Endothelial cell of umbilical vein (primary cell): ENCODE measurements at regions not wholly inside any gene's neighbourhood (a gene's known extent, or its start where the extent isn't known, plus 50 kb on each side); places are given as distances from the start of the nearest gene placed in this dataset.
A peak's percentile ranks its signal among the peaks of the same experiment; 100 is the strongest.

ENCODE experiments used
- BruUV-seq: library from RNA; stranded (reverse); fragments of 400-500 nt; replicated peaks from 2 replicates; lab custom pipeline; 2021; lab: Mats Ljungman, UMichigan
- CTCF ChIA-PET: fragments of 300-600, 350-600 bp; sonication (Branson Sonifier 250); formaldehyde crosslinking; loops from one replicate; lab custom pipeline; 2021; ENCODE audit warnings: antibody characterized with exemption, inconsistent platforms; lab: Charles Lee
- POLR2A ChIA-PET: fragments of 300-600, 350-600 bp; sonication (Branson Sonifier 250); formaldehyde crosslinking; loops from one replicate; lab custom pipeline; 2021; ENCODE audit warnings: antibody characterized with exemption, inconsistent platforms; lab: Charles Lee
- DNase-seq: peaks from one replicate; pipeline ENCODE4 v3.0.0-alpha.2; 2011; ENCODE audit warnings: low read depth, low spot score
- FAIRE-seq: peaks from 2 replicates; lab custom pipeline; 2011; peaks lifted over from hg19 to GRCh38; lab: Jason Lieb, UNC
- H2AFZ ChIP-seq: 2 replicates; pipeline ENCODE4 v1.6.0; 2012; ENCODE audit warnings: low read depth, low read length, control low read depth, inconsistent platforms
- H3K27ac ChIP-seq: 2 replicates; pipeline ENCODE4 v1.5.1; 2011; ENCODE audit warnings: low read depth, mild to moderate bottlenecking, control low read depth, low read length, moderate library complexity; ENCODE audit not compliant: insufficient read depth
- H3K27me3 ChIP-seq, 2 experiments: 2 replicates each; pipeline versions ENCODE4 v1.6.0 to v1.6.1; 2011; ENCODE audit warnings: low read length in 2 of 2, mixed read lengths in 1 of 2; ENCODE audit not compliant: control insufficient read depth in 2 of 2, insufficient read depth in 2 of 2
- H3K36me3 ChIP-seq, 2 experiments: 2 replicates in 1 of 2; 3 replicates in 1 of 2; pipeline ENCODE4 v1.5.1; 2011; ENCODE audit warnings: low read length in 2 of 2, mild to moderate bottlenecking in 1 of 2, moderate library complexity in 1 of 2; ENCODE audit not compliant: control insufficient read depth in 2 of 2, insufficient read depth in 2 of 2; ENCODE audit errors: extremely low read depth in 1 of 2
- H3K4me1 ChIP-seq: 3 replicates; pipeline ENCODE4 v1.5.1; 2011; ENCODE audit warnings: mild to moderate bottlenecking, low read length; ENCODE audit not compliant: control insufficient read depth, insufficient read depth; ENCODE audit errors: extremely low read depth
- H3K4me2 ChIP-seq: 2 replicates; pipeline ENCODE4 v1.6.1; 2011; ENCODE audit warnings: low read length, control low read depth, mixed read lengths; ENCODE audit not compliant: insufficient read depth
- H3K4me3 ChIP-seq, 3 experiments: fragments of 200-600 bp in 1 of 3; sonication (generic), shearing (Covaris generic) in 1 of 3; replicated peaks in 1 of 3; 2 replicates each; pipeline ENCODE4 v1.5.1; 2011 to 2016; ENCODE audit warnings: control low read depth in 3 of 3, low read length in 3 of 3, mild to moderate bottlenecking in 2 of 3, inconsistent platforms in 1 of 3, low read depth in 1 of 3, moderate library complexity in 1 of 3; ENCODE audit not compliant: insufficient read depth in 1 of 3
- H3K79me2 ChIP-seq: 2 replicates; pipeline ENCODE4 v1.6.0; 2012; ENCODE audit warnings: low read length, inconsistent platforms; ENCODE audit not compliant: control insufficient read depth, insufficient read depth
- H3K9ac ChIP-seq: replicated peaks from 2 replicates; pipeline ENCODE3; 2011; ENCODE audit warnings: low read length, control low read depth; ENCODE audit not compliant: insufficient read depth; ENCODE audit errors: extremely low read depth
- H3K9me1 ChIP-seq: replicated peaks from 3 replicates; pipeline ENCODE4 v1.6.0; 2011; ENCODE audit warnings: mild to moderate bottlenecking, low read length; ENCODE audit not compliant: control insufficient read depth, insufficient read depth; ENCODE audit errors: extremely low read depth
- H3K9me3 ChIP-seq: replicated peaks from 2 replicates; pipeline ENCODE4 v1.5.1; 2012; ENCODE audit warnings: low read length, inconsistent platforms; ENCODE audit not compliant: control insufficient read depth, insufficient read depth
- H4K20me1 ChIP-seq: replicated peaks from 2 replicates; pipeline ENCODE3; 2011; ENCODE audit warnings: mild to moderate bottlenecking, low read length; ENCODE audit not compliant: control insufficient read depth, insufficient read depth; ENCODE audit errors: extremely low read depth
- EZH2 ChIP-seq: IDR thresholded peaks from 2 replicates; pipeline ENCODE4 v1.6.1; 2012; ENCODE audit warnings: borderline replicate concordance, low read depth, mild to moderate bottlenecking, moderate library complexity, low read length, inconsistent platforms; ENCODE audit not compliant: severe bottlenecking
- FOS ChIP-seq: IDR thresholded peaks from 2 replicates; pipeline ENCODE4 v1.6.1; 2011; ENCODE audit warnings: mild to moderate bottlenecking, low read length, moderate library complexity, borderline replicate concordance; ENCODE audit not compliant: insufficient read depth
- GATA2 ChIP-seq: IDR thresholded peaks from 2 replicates; pipeline ENCODE4 v1.7.0; 2011; ENCODE audit warnings: low read depth, mild to moderate bottlenecking, moderate library complexity, mixed read lengths, low read length; ENCODE audit not compliant: insufficient read length, insufficient read depth
- JUN ChIP-seq: IDR thresholded peaks from 2 replicates; pipeline ENCODE4 v1.6.1; 2011; ENCODE audit warnings: borderline replicate concordance, low read depth; ENCODE audit not compliant: insufficient read length, insufficient read depth
- MYC ChIP-seq: IDR thresholded peaks from one replicate; pipeline ENCODE4 v1.6.1; 2011; ENCODE audit warnings: mild to moderate bottlenecking, low read depth, low read length
- POLR2A ChIP-seq: IDR thresholded peaks from 2 replicates; pipeline ENCODE4 v1.6.1; 2012; ENCODE audit warnings: low read depth, mild to moderate bottlenecking, control low read depth, low read length
- POLR2AphosphoS5 ChIP-seq: IDR thresholded peaks from 2 replicates; pipeline ENCODE4 v1.6.1; 2012; ENCODE audit warnings: low read depth, mild to moderate bottlenecking, control low read depth, low read length, moderate library complexity; ENCODE audit not compliant: insufficient read depth
- dilution Hi-C: fragments of 300-500 bp; cut with MboI; formaldehyde crosslinking; loops from one replicate; pipeline ENCODE4 v1.15.0; 2019; ENCODE audit warnings: low sequenced_read_pairs; ENCODE audit not compliant: extremely low pct_ligation_motif_present
- intact Hi-C: fragments of 100-400 bp; cut with micrococcal nuclease; formaldehyde crosslinking; loops from one replicate; pipeline ENCODE4 v1.10.0; 2022
- TF ChIP-seq, protein P1 (sequence below), 2 donors: IDR thresholded peaks; 1 replicate in 1 of 2; 2 replicates in 1 of 2; pipeline ENCODE4 v1.5.1; 2011; ENCODE audit warnings: low read length in 2 of 2, mild to moderate bottlenecking in 2 of 2, moderate library complexity in 2 of 2, control low read depth in 1 of 2, inconsistent platforms in 1 of 2, low read depth in 1 of 2; ENCODE audit not compliant: insufficient read depth in 1 of 2; ENCODE audit errors: extremely low read depth in 1 of 2
- TF ChIP-seq, protein P2 (sequence below): IDR thresholded peaks from 2 replicates; pipeline ENCODE4 v1.6.1; 2011; ENCODE audit not compliant: insufficient read depth, insufficient read length

DNA sequence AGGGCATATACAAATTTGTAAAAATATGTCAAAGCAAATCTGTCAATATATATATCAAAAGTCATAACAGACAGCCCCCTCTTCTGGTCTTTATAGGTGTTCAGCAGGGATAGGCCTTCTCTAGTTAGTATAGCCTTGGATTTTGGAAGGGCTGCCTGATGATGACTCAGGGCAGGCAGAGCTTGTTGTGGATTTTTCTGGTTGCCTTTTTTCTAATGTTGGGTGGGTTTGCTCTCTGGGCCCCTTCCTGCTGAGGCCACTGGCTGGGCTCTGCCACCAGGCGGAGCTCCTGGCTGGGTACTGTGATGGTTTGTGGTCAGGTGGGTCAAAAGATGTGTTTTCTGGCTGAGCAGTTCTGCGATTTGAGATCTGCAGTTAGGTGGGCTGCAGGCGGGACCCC is 294.2 kb downstream of the GRIA2 start:
- no peaks in the 10 kb centered on the region for H3K79me2 ChIP-seq
- intact Hi-C loops: loop anchor here (1.0 to 10.0 kb wide), 3 partner anchors 297 to 660 kb away; partner anchors contain the start of gene GASK1B
- DNase-seq: no peak

DNA sequence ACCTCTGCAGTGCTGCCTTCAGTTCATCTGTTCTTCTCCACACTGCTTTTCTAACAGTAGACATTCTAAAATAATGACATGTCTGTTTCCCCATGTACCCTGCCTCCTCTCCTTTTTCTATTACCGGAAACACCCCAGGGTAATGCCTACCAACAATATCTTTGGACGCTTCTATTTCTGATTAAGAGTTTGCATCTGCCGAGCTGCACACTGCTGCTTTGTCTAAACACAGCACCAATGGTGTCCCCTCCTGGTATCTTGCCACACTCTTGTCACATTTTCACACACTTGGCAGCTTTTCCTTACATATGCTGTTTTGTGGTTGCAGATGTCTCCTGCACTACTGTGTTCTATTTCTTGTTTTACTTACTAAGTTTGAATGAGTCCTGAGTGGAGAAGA is 288.8 kb downstream of the GRIA2 start:
- Histone ChIP-seq H3K79me2 (no peaks in the 10 kb centered on the region), H3K9me1 (no peaks in the 10 kb centered on the region), H4K20me1 (no peaks in the 10 kb centered on the region), H3K36me3 (no peaks in the 10 kb centered on the region), H2AFZ (peak overlapping the region; percentile 35), H3K27me3 (no peaks in the 10 kb centered on the region), H3K4me3 (no peak overlapping the region), H3K4me1 (no peaks in the 10 kb centered on the region), H3K9me3 (no peaks in the 10 kb centered on the region), H3K4me2 (no peak overlapping the region), H3K27ac (no peak overlapping the region), H3K9ac (no peak overlapping the region)
- FAIRE-seq (no peak), DNase-seq (no peak)
- intact Hi-C loops (no loop called here), dilution Hi-C loops (no loop called here)
- ChIA-PET CTCF (no interaction called here), POLR2A (no interaction called here)
- no TSS peak for BruUV-seq
- no peak for TF ChIP-seq POLR2AphosphoS5
- TF ChIP-seq JUN: no peak
- TF ChIP-seq, protein P1, sequence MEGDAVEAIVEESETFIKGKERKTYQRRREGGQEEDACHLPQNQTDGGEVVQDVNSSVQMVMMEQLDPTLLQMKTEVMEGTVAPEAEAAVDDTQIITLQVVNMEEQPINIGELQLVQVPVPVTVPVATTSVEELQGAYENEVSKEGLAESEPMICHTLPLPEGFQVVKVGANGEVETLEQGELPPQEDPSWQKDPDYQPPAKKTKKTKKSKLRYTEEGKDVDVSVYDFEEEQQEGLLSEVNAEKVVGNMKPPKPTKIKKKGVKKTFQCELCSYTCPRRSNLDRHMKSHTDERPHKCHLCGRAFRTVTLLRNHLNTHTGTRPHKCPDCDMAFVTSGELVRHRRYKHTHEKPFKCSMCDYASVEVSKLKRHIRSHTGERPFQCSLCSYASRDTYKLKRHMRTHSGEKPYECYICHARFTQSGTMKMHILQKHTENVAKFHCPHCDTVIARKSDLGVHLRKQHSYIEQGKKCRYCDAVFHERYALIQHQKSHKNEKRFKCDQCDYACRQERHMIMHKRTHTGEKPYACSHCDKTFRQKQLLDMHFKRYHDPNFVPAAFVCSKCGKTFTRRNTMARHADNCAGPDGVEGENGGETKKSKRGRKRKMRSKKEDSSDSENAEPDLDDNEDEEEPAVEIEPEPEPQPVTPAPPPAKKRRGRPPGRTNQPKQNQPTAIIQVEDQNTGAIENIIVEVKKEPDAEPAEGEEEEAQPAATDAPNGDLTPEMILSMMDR (IDR thresholded peaks at IDR 0.05; ENCODE audit: extremely low read depth in 1 of 2, insufficient read depth in 1 of 2, low read depth in 1 of 2, low read length in 2 of 2): no peak
- TF ChIP-seq GATA2: no peak
- no peak for TF ChIP-seq POLR2A
- TF ChIP-seq EZH2: no peak
- TF ChIP-seq, protein P2, sequence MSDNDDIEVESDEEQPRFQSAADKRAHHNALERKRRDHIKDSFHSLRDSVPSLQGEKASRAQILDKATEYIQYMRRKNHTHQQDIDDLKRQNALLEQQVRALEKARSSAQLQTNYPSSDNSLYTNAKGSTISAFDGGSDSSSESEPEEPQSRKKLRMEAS: no peak
- no peak for TF ChIP-seq FOS
- TF ChIP-seq MYC: no peak

More for the DNA sequence above, 294.2 kb downstream of the GRIA2 start:
- Histone ChIP-seq H3K9ac (no peak overlapping the region), H3K4me2 (no peak overlapping the region), H3K36me3 (no peaks in the 10 kb centered on the region), H3K9me1 (no peaks in the 10 kb centered on the region), H4K20me1 (no peaks in the 10 kb centered on the region), H3K4me1 (no peaks in the 10 kb centered on the region), H3K27ac (no peak overlapping the region), H3K27me3 (no peaks in the 10 kb centered on the region), H3K9me3 (no peaks in the 10 kb centered on the region), H3K4me3 (no peak overlapping the region), H2AFZ (no peak overlapping the region)
- TF ChIP-seq POLR2AphosphoS5: no peak
- no peak for TF ChIP-seq MYC
- TF ChIP-seq, protein P1 (IDR thresholded peaks at IDR 0.05; ENCODE audit: extremely low read depth in 1 of 2, insufficient read depth in 1 of 2, low read depth in 1 of 2, low read length in 2 of 2): peak; percentile 38 to 57
- no peak for TF ChIP-seq JUN
- CTCF ChIA-PET: interaction anchor here (0.7 to 5.6 kb wide), 6 partner anchors 12 to 1039 kb away, joined by 3 to 36 read pairs (median 5); no protein-coding TSS in a partner anchor
- no TSS peak for BruUV-seq
- POLR2A ChIA-PET: no interaction called here
- FAIRE-seq: no peak
- dilution Hi-C loops: no loop called here
